Left lung (tissue), 4 donors: ENCODE measurements at regions not wholly inside any gene's neighbourhood (a gene's known extent, or its start where the extent isn't known, plus 50 kb on each side); places are given as distances from the start of the nearest gene placed in this dataset.

Experiments used
- ATAC-seq: fragments of 200-7000 bp; cut with Tn5 transposase; one replicate; pipeline ENCODE4 v1.9.1; 2020; ENCODE audit warnings: moderate library complexity
- DNase-seq, 4 donors: peaks; one replicate each; pipeline ENCODE4 v3.0.0-alpha.2; 2013 to 2020
- H3K27ac ChIP-seq, 2 donors: fragments of 200-600 bp; sonication (generic) in 1 of 2; one replicate each; pipeline versions ENCODE4 v1.5.0 to v1.8.0; 2020 to 2021
- H3K27me3 ChIP-seq, 2 donors: fragments of 200-600 bp; sonication (generic) in 1 of 2; one replicate each; pipeline versions ENCODE4 v1.5.0 to v1.8.0; 2020 to 2021
- H3K36me3 ChIP-seq, 2 donors: fragments of 200-600 bp; sonication (generic) in 1 of 2; one replicate each; pipeline versions ENCODE4 v1.5.0 to v1.8.0; 2020 to 2021
- H3K4me1 ChIP-seq, 2 donors: fragments of 200-600 bp; one replicate each; pipeline ENCODE4 v1.8.0; 2021
- H3K4me3 ChIP-seq, 2 donors: fragments of 200-600 bp; sonication (generic) in 1 of 2; one replicate each; pipeline versions ENCODE4 v1.5.0 to v1.8.0; 2020 to 2021; ENCODE audit warnings: mild to moderate bottlenecking in 1 of 2
- H3K9me3 ChIP-seq, 2 donors: fragments of 200-600 bp; sonication (generic) in 1 of 2; one replicate each; pipeline versions ENCODE4 v1.5.0 to v1.8.0; 2020 to 2021
- intact Hi-C, 2 donors: fragments of 100-400 bp; cut with DNase I; formaldehyde crosslinking; loops; one replicate each; pipeline versions ENCODE4 v1.11.2 to v1.14.2; 2022
- TF ChIP-seq, protein P1 (sequence below), 2 donors: fragments of 200-600 bp; sonication (generic) in 1 of 2; IDR thresholded peaks; one replicate each; pipeline versions ENCODE4 v1.5.0 to v1.8.0; 2021; ENCODE audit warnings: antibody characterized with exemption in 2 of 2
- donor health status: DM: no; HTN: yes; CAD: no.
- donor health status: DM: no; HTN: no; CAD: no.

- DNase-seq (no peak), ATAC-seq (no peak)
- H3K4me1 ChIP-seq = no peaks in the 10 kb centered on the region
- no peaks in the 10 kb centered on the region for H3K36me3 ChIP-seq
- peaks cover 0 to 8% of the 10 kb centered on the region in 2 donors for H3K9me3 ChIP-seq
- no peak overlapping the region for H3K27ac ChIP-seq
- no peaks in the 10 kb centered on the region for H3K27me3 ChIP-seq
- TF ChIP-seq, protein P1, sequence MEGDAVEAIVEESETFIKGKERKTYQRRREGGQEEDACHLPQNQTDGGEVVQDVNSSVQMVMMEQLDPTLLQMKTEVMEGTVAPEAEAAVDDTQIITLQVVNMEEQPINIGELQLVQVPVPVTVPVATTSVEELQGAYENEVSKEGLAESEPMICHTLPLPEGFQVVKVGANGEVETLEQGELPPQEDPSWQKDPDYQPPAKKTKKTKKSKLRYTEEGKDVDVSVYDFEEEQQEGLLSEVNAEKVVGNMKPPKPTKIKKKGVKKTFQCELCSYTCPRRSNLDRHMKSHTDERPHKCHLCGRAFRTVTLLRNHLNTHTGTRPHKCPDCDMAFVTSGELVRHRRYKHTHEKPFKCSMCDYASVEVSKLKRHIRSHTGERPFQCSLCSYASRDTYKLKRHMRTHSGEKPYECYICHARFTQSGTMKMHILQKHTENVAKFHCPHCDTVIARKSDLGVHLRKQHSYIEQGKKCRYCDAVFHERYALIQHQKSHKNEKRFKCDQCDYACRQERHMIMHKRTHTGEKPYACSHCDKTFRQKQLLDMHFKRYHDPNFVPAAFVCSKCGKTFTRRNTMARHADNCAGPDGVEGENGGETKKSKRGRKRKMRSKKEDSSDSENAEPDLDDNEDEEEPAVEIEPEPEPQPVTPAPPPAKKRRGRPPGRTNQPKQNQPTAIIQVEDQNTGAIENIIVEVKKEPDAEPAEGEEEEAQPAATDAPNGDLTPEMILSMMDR (IDR thresholded peaks at IDR 0.05) = no peak
- intact Hi-C loops = no loop called here
- no peak overlapping the region for H3K4me3 ChIP-seq
Measured at GRCh38 chr10:121232494-121232893, 365.8 kb downstream of the FGFR2 start.

DNA sequence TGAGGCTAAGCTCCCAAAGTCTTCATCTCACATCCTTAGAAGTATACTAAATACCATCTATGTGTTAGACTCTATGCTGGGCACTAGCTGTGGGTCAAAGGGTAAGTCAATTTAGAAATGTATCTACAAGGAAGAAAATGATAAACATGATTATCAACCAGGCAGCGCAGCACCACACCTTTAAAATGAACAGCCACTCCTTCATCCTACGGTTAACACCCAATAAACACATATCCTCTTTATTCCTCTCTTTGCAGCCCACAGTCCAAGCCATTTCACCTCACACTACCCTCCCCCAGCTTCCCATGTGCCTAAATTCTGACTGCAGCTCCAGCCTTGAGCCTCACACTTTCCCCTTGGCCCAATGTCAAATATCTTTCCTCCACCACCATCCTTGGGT is 362.6 kb downstream of the FGFR2 start:
- ATAC-seq (no peak), DNase-seq (no peak)
- Histone ChIP-seq H3K9me3 (peaks cover 0 to 14% of the 10 kb centered on the region in 2 donors), H3K27ac (no peak overlapping the region), H3K27me3 (no peaks in the 10 kb centered on the region), H3K36me3 (no peaks in the 10 kb centered on the region), H3K4me3 (no peak overlapping the region), H3K4me1 (no peaks in the 10 kb centered on the region)
- TF ChIP-seq, protein P1 (IDR thresholded peaks at IDR 0.05) = no peak
- intact Hi-C loops = no loop called here

- intact Hi-C loops = no loop called here
Measured at GRCh38 chr10:121236621-121237020, 361.6 kb downstream of the FGFR2 start.

GRCh38 chr10:121237718-121238117 is 360.5 kb downstream of the FGFR2 start:
- TF ChIP-seq, protein P1 (IDR thresholded peaks at IDR 0.05) = no peak
- Histone ChIP-seq H3K36me3 (no peaks in the 10 kb centered on the region), H3K27me3 (no peaks in the 10 kb centered on the region), H3K27ac (no peak overlapping the region), H3K9me3 (peaks cover 0 to 14% of the 10 kb centered on the region in 2 donors), H3K4me3 (no peak overlapping the region), H3K4me1 (no peaks in the 10 kb centered on the region)
- DNase-seq = no peak
- intact Hi-C loops = no loop called here
- ATAC-seq = no peak

More at GRCh38 chr10:121236621-121237020, 361.6 kb downstream of the FGFR2 start:
- no peak overlapping the region for H3K27ac ChIP-seq
- TF ChIP-seq, protein P1 (IDR thresholded peaks at IDR 0.05) = no peak
- no peak for DNase-seq
- H3K9me3 ChIP-seq = peaks cover 0 to 14% of the 10 kb centered on the region in 2 donors
- H3K27me3 ChIP-seq = no peaks in the 10 kb centered on the region
- H3K4me3 ChIP-seq = no peak overlapping the region
- H3K36me3 ChIP-seq = no peaks in the 10 kb centered on the region
- H3K4me1 ChIP-seq = no peaks in the 10 kb centered on the region
- no peak for ATAC-seq

DNA sequence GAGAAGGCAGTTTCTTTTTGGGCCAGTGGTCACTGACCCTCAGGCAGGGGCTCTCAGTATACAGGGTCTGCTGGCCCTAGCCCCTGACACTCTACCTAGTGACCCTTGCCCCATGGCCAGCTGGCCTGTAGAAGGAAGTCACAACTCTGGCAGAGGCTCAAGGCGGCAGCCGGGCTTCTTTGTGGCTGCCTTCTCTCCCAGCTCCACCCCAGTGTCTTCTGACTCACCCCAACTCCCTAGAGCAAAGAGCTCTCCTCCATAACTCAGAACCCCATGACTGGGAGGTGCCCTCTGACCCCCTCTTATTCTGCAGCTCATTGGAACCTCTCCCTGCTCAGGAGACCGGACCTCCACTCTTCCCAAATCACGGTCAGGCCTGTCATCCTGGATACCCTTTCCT is 358.2 kb downstream of the FGFR2 start:
- DNase-seq (no peak), ATAC-seq (peak; percentile 46)
- no peak overlapping the region for H3K27ac ChIP-seq
- H3K27me3 ChIP-seq = no peaks in the 10 kb centered on the region
- no peaks in the 10 kb centered on the region for H3K36me3 ChIP-seq
- no peak overlapping the region for H3K4me3 ChIP-seq
- peaks cover 0 to 14% of the 10 kb centered on the region in 2 donors for H3K9me3 ChIP-seq
- intact Hi-C loops = no loop called here
- TF ChIP-seq, protein P1 (IDR thresholded peaks at IDR 0.05) = no peak
- H3K4me1 ChIP-seq = no peaks in the 10 kb centered on the region
